ENCODE measurements at regions not wholly inside any gene's neighbourhood (a gene's known extent, or its start where the extent isn't known, plus 50 kb on each side); places are given as distances from the start of the nearest gene placed in this dataset.

DNA sequence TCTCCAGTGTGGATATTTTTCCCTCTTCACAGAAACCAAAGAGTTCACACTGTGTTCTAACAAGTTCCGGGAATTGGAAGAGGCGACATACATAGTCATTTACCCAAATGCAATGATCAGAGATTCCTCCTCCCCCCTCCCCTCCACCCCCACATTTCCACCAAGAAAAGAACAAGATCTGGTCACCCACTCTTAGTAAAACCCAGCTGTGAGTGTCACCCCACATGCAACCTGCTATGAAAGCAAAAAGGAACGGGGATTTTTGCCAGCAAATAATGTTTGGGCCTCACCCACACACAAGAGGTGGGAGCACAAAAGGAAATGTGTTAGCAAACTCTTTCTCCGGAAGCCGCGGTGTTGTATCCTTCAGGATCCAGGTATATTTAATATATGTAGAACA, 745.0 kb upstream of the AUTS2 start:
- TF ChIP-seq, protein P1, sequence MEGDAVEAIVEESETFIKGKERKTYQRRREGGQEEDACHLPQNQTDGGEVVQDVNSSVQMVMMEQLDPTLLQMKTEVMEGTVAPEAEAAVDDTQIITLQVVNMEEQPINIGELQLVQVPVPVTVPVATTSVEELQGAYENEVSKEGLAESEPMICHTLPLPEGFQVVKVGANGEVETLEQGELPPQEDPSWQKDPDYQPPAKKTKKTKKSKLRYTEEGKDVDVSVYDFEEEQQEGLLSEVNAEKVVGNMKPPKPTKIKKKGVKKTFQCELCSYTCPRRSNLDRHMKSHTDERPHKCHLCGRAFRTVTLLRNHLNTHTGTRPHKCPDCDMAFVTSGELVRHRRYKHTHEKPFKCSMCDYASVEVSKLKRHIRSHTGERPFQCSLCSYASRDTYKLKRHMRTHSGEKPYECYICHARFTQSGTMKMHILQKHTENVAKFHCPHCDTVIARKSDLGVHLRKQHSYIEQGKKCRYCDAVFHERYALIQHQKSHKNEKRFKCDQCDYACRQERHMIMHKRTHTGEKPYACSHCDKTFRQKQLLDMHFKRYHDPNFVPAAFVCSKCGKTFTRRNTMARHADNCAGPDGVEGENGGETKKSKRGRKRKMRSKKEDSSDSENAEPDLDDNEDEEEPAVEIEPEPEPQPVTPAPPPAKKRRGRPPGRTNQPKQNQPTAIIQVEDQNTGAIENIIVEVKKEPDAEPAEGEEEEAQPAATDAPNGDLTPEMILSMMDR (IDR thresholded peaks at IDR 0.05): no peak
- TF ChIP-seq POLR2A (IDR thresholded peaks at IDR 0.05): no peak
